HL-60 (cell line): ENCODE measurements at regions not wholly inside any gene's neighbourhood (a gene's known extent, or its start where the extent isn't known, plus 50 kb on each side); places are given as distances from the start of the nearest gene placed in this dataset.

ENCODE experiments used
- DNase-seq, 2 experiments: peaks; one replicate each; pipeline ENCODE4 v3.0.0-alpha.2; 2010 to 2020; ENCODE audit warnings: low read depth in 1 of 2, low spot score in 1 of 2
- H3K27ac ChIP-seq: fragments of 250-450 bp; sonication (Bioruptor Pico); replicated peaks from 2 replicates; pipeline ENCODE4 v1.5.1; 2020; ENCODE audit warnings: mild to moderate bottlenecking, moderate library complexity
- H3K27me3 ChIP-seq: fragments of 250-450 bp; sonication (Bioruptor Pico); 2 replicates; pipeline ENCODE4 v1.5.1; 2021; ENCODE audit warnings: mild to moderate bottlenecking, moderate library complexity; ENCODE audit not compliant: insufficient read depth, poor library complexity, severe bottlenecking
- H3K4me3 ChIP-seq: replicated peaks from 2 replicates; pipeline ENCODE4 v1.5.1; 2011; ENCODE audit warnings: mild to moderate bottlenecking, control low read depth, low read length; ENCODE audit not compliant: insufficient read depth
- GABPA ChIP-seq: IDR thresholded peaks from 2 replicates; pipeline ENCODE4 v1.6.1; 2012; ENCODE audit warnings: low read depth
- POLR2AphosphoS5 ChIP-seq: IDR thresholded peaks from 2 replicates; pipeline ENCODE4 v1.6.1; 2012; ENCODE audit warnings: low read depth
- SPI1 ChIP-seq: IDR thresholded peaks from 2 replicates; pipeline ENCODE4 v1.6.1; 2012; ENCODE audit warnings: low read depth, mild to moderate bottlenecking, borderline replicate concordance
- TF ChIP-seq, protein P1 (sequence below): IDR thresholded peaks from one replicate; pipeline ENCODE4 v1.5.1; 2011; ENCODE audit warnings: low read length, control low read depth, inconsistent platforms; ENCODE audit not compliant: insufficient read depth
- TF ChIP-seq, protein P2 (sequence below): IDR thresholded peaks from 2 replicates; pipeline ENCODE4 v1.6.1; 2012; ENCODE audit warnings: low read depth; ENCODE audit not compliant: insufficient replicate concordance

DNA sequence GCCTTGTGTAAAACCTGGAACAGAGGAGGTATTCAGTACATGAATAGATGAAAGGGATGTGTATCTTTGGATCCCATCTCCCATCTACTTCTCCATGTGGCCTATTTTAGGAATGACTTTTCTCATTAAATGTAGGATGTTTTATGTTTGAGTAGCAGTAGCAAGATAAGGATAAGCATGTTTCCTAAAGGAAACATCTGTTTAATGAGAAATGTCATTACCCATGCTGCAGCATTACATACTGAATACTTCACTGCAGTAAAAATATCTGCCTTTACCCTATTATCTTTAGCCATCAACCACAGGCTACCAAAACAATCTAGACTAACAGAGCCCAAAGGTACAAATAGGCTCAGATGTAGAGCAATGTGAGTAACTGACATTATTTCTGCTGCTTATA is 419.2 kb upstream of the CYRIA start:
- no peak for DNase-seq
- Histone ChIP-seq H3K4me3 (no peak overlapping the region), H3K27me3 (no peaks in the 10 kb centered on the region), H3K27ac (no peak overlapping the region)
- TF ChIP-seq, protein P1, sequence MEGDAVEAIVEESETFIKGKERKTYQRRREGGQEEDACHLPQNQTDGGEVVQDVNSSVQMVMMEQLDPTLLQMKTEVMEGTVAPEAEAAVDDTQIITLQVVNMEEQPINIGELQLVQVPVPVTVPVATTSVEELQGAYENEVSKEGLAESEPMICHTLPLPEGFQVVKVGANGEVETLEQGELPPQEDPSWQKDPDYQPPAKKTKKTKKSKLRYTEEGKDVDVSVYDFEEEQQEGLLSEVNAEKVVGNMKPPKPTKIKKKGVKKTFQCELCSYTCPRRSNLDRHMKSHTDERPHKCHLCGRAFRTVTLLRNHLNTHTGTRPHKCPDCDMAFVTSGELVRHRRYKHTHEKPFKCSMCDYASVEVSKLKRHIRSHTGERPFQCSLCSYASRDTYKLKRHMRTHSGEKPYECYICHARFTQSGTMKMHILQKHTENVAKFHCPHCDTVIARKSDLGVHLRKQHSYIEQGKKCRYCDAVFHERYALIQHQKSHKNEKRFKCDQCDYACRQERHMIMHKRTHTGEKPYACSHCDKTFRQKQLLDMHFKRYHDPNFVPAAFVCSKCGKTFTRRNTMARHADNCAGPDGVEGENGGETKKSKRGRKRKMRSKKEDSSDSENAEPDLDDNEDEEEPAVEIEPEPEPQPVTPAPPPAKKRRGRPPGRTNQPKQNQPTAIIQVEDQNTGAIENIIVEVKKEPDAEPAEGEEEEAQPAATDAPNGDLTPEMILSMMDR: no peak
- TF ChIP-seq POLR2AphosphoS5: no peak
- TF ChIP-seq SPI1: no peak

DNA sequence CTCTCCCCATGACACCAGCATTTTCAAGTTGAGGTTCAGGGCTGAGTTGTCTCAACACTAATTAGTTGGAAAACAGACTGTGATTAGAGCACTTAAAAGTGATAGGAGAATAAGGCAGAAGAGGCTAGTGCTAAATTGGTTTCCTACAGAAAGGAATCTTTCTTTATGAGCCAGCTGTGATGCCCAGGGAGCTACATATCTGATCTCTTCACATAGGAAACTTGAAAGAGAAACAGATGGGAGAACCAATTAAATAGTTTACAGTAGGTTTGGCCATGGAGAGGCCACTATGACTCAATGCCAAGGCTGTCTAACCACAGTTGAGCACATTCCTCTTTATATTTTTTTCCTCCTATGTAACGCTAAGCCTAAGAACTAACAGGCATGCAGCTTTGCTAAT is 418.3 kb upstream of the CYRIA start:
- Histone ChIP-seq H3K4me3 (no peak overlapping the region), H3K27ac (no peak overlapping the region), H3K27me3 (no peaks in the 10 kb centered on the region)
- DNase-seq: no peak
- TF ChIP-seq SPI1 (no peak), POLR2AphosphoS5 (no peak), GABPA (no peak)
- TF ChIP-seq, protein P1: no peak
- TF ChIP-seq, protein P2, sequence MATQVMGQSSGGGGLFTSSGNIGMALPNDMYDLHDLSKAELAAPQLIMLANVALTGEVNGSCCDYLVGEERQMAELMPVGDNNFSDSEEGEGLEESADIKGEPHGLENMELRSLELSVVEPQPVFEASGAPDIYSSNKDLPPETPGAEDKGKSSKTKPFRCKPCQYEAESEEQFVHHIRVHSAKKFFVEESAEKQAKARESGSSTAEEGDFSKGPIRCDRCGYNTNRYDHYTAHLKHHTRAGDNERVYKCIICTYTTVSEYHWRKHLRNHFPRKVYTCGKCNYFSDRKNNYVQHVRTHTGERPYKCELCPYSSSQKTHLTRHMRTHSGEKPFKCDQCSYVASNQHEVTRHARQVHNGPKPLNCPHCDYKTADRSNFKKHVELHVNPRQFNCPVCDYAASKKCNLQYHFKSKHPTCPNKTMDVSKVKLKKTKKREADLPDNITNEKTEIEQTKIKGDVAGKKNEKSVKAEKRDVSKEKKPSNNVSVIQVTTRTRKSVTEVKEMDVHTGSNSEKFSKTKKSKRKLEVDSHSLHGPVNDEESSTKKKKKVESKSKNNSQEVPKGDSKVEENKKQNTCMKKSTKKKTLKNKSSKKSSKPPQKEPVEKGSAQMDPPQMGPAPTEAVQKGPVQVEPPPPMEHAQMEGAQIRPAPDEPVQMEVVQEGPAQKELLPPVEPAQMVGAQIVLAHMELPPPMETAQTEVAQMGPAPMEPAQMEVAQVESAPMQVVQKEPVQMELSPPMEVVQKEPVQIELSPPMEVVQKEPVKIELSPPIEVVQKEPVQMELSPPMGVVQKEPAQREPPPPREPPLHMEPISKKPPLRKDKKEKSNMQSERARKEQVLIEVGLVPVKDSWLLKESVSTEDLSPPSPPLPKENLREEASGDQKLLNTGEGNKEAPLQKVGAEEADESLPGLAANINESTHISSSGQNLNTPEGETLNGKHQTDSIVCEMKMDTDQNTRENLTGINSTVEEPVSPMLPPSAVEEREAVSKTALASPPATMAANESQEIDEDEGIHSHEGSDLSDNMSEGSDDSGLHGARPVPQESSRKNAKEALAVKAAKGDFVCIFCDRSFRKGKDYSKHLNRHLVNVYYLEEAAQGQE: no peak

DNA sequence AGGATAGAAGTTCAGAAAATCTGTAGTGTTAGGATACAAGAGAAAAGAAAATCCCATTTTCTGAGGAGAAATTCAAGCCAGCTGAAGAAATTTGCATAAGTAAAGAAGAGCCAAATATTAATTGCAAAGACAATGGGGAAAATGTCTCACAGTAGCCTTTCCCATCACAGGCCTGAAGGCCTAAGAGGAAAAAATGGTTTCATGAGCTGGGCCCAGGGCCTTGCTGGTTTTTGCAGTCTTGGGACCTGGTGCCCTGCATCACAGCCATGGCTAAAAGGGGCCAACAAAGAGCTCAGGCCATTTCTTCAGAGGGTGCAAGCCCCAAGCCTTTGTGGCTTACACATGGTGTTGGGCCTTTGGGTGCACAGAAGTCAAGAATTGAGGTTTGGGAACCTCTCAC is 413.6 kb upstream of the CYRIA start:
- no peak overlapping the region for H3K27ac ChIP-seq
- no peak overlapping the region for H3K4me3 ChIP-seq
- TF ChIP-seq, protein P1: no peak
- TF ChIP-seq, protein P2: no peak
- no peak for DNase-seq
- no peaks in the 10 kb centered on the region for H3K27me3 ChIP-seq

- no peak overlapping the region for H3K27ac ChIP-seq
- TF ChIP-seq, protein P1: no peak
- TF ChIP-seq SPI1 (no peak), POLR2AphosphoS5 (no peak), GABPA (no peak)
- TF ChIP-seq, protein P2: no peak
- H3K27me3 ChIP-seq: no peaks in the 10 kb centered on the region
- no peak for DNase-seq
- H3K4me3 ChIP-seq: no peak overlapping the region
Measured at GRCh38 chr2:17076533-17076932, 410.9 kb upstream of the CYRIA start.
